Suppressor macrophage treated with lipopolysaccharide for 1 hour (primary cell): ENCODE measurements at regions not wholly inside any gene's neighbourhood (a gene's known extent, or its start where the extent isn't known, plus 50 kb on each side); places are given as distances from the start of the nearest gene placed in this dataset.

Experiments used
- DNase-seq, 3 donors: peaks; one replicate each; pipeline ENCODE4 v3.0.0-alpha.2; 2020 to 2022

GRCh38 chr3:107308716-107309115 is 68.5 kb upstream of the CCDC54 start:
- no peak for DNase-seq

DNA sequence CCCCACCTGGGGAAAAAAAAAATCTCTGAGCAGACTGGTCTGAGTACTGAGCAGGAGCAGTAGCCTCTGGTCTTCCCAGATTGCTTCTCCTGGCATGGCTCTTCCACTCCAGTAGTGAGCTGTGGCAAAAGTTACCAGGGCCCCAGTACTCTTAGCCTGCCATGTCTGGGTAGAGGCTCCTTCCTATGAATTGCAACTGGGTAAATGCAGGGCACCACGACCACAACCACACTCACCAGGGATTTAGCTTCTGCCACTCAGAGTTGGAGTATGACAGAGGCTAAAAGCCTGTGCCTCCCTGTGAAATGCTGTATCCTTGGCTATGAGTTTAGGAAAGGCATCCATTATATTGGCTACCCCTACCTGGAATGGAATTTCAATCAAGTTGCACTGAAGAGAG is 67.9 kb upstream of the CCDC54 start:
- DNase-seq = no peak

GRCh38 chr3:107313711-107314110 is 63.5 kb upstream of the CCDC54 start:
- DNase-seq = no peak

GRCh38 chr3:107315141-107315540 is 62.1 kb upstream of the CCDC54 start:
- DNase-seq = no peak

- DNase-seq = no peak
These were observed 53.5 kb upstream of the CCDC54 start for GRCh38 chr3:107323723-107324122.

DNA sequence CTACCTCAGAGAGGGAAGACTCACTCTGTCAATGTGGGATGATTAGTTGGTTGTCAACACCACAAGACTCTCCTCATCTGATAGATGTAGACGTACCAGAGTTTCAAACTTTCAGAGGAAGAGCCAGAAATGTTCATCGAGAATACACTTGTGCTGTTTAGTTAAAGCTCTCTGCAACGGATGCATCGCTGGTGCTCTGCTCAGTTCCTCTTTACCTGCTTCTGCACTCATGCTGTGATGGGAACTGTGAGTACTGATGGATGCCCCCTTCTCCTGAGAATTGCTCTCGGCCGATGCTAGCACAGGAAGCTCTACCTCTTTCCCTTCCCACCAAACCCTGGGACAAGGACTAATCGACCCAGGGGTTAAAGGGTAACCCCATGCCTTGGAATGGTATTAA is 51.8 kb upstream of the CCDC54 start:
- DNase-seq = no peak
